ENCODE measurements at regions not wholly inside any gene's neighbourhood (a gene's known extent, or its start where the extent isn't known, plus 50 kb on each side); places are given as distances from the start of the nearest gene placed in this dataset.

- no peak for DNase-seq
Measured at GRCh38 chr16:11401161-11402050, 56.1 kb downstream of the RMI2 start.

- DNase-seq, result no peak
Measured at GRCh38 chr16:11402051-11402744, 56.9 kb downstream of the RMI2 start.

- DNase-seq, result no peak
Measured at GRCh38 chr16:11402745-11403533, 57.7 kb downstream of the RMI2 start.

GRCh38 chr16:11403534-11403795 is 58.2 kb downstream of the RMI2 start:
- no peak for DNase-seq

- DNase-seq, result no peak
Measured at GRCh38 chr16:11403920-11404319, 58.7 kb downstream of the RMI2 start.

GRCh38 chr16:11404603-11405002 is 59.3 kb downstream of the RMI2 start:
- no peak for DNase-seq

- peak; percentile 20 to 48 for DNase-seq
Measured at GRCh38 chr16:11405331-11406176, 60.3 kb downstream of the RMI2 start.

GRCh38 chr16:11406177-11406560 is 60.9 kb downstream of the RMI2 start:
- DNase-seq, result no peak

GRCh38 chr16:11407047-11407982 is 62.1 kb downstream of the RMI2 start:
- peak; percentile 63 to 77 for DNase-seq

- no peak for DNase-seq
Measured at GRCh38 chr16:11408216-11408615, 63.0 kb downstream of the RMI2 start.

- DNase-seq, result no peak
Measured at GRCh38 chr16:11409398-11409797, 64.1 kb downstream of the RMI2 start.

GRCh38 chr16:11410376-11411058 is 65.3 kb downstream of the RMI2 start:
- DNase-seq, result peak; percentile 9 to 43

GRCh38 chr16:11411059-11411550 is 65.8 kb downstream of the RMI2 start:
- no peak for DNase-seq

GRCh38 chr16:11412175-11412904 is 67.1 kb downstream of the RMI2 start:
- no peak for DNase-seq

GRCh38 chr16:11412965-11413887 is 68.0 kb downstream of the RMI2 start:
- no peak for DNase-seq

- no peak for DNase-seq
Measured at GRCh38 chr16:11413907-11414595, 68.8 kb downstream of the RMI2 start.

- DNase-seq, result no peak
Measured at GRCh38 chr16:11414815-11415775, 69.8 kb downstream of the RMI2 start.
